Upper lobe of right lung (tissue), 1 donor: ENCODE measurements at regions not wholly inside any gene's neighbourhood (a gene's known extent, or its start where the extent isn't known, plus 50 kb on each side); places are given as distances from the start of the nearest gene placed in this dataset.

ENCODE experiments used
- ATAC-seq: fragments of 200-7000 bp; cut with Tn5 transposase; one replicate; pipeline ENCODE4 v1.9.1; 2020; ENCODE audit warnings: mild to moderate bottlenecking, moderate library complexity
- DNase-seq: peaks from one replicate; pipeline ENCODE4 v3.0.0-alpha.2; 2020
- H3K27ac ChIP-seq: fragments of 200-600 bp; one replicate; pipeline ENCODE4 v1.8.0; 2022
- H3K27me3 ChIP-seq: fragments of 200-600 bp; one replicate; pipeline ENCODE4 v1.8.0; 2022; ENCODE audit warnings: mild to moderate bottlenecking
- H3K36me3 ChIP-seq: fragments of 200-600 bp; one replicate; pipeline ENCODE4 v1.8.0; 2022
- H3K4me1 ChIP-seq: fragments of 200-600 bp; one replicate; pipeline ENCODE4 v1.8.0; 2022
- H3K4me3 ChIP-seq: fragments of 200-600 bp; one replicate; pipeline ENCODE4 v1.8.0; 2022; ENCODE audit warnings: mild to moderate bottlenecking
- H3K9me3 ChIP-seq: fragments of 200-600 bp; one replicate; pipeline ENCODE4 v1.8.0; 2022
- CTCF ChIP-seq: fragments of 200-600 bp; IDR thresholded peaks from one replicate; pipeline ENCODE4 v1.8.0; 2022; ENCODE audit warnings: antibody characterized with exemption
- intact Hi-C: fragments of 100-400 bp; cut with DNase I; formaldehyde crosslinking; loops from one replicate; pipeline ENCODE4 v1.11.0; 2022
- donor health status: DM: no; HTN: yes; CAD: no; lungs with severe emphysema.

DNA sequence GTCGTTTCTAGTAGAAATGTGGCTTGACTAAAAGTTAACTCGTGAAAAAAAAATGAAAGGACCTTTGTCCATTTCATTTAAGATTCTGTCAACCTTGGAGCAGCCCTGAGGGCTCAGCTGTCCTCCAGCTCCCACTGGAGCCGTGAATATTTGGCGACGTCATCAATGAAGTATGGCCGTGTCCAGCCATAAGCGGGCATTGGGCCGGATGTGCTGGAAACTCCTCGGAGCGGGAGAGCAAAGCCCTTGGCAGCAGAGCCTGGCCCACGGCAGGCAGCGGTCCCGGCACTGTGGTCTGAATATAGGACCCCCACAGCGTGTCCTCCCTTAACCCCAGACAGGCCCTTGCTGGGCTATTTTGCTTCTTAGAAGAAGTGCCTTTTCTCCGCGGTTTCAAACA lies 50.0 kb downstream of the JAKMIP3 start:
- no peak for TF ChIP-seq CTCF
- H3K4me3 ChIP-seq: no peak overlapping the region
- no peaks in the 10 kb centered on the region for H3K9me3 ChIP-seq
- DNase-seq: peak; percentile 33
- ATAC-seq: no peak
- no peaks in the 10 kb centered on the region for H3K4me1 ChIP-seq
- H3K27ac ChIP-seq: no peak overlapping the region
- H3K27me3 ChIP-seq: no peaks in the 10 kb centered on the region
- intact Hi-C loops: no loop called here
- no peaks in the 10 kb centered on the region for H3K36me3 ChIP-seq

GRCh38 chr10:132117146-132117545 lies 51.4 kb downstream of the JAKMIP3 start:
- Histone ChIP-seq H3K4me3 (no peak overlapping the region), H3K4me1 (no peaks in the 10 kb centered on the region), H3K27me3 (no peaks in the 10 kb centered on the region), H3K9me3 (no peaks in the 10 kb centered on the region), H3K36me3 (no peaks in the 10 kb centered on the region), H3K27ac (no peak overlapping the region)
- DNase-seq (peak; percentile 40), ATAC-seq (no peak)
- no peak for TF ChIP-seq CTCF
- intact Hi-C loops: no loop called here

- no peak overlapping the region for H3K4me3 ChIP-seq
- H3K27ac ChIP-seq: no peak overlapping the region
- no peaks in the 10 kb centered on the region for H3K4me1 ChIP-seq
- H3K9me3 ChIP-seq: no peaks in the 10 kb centered on the region
- DNase-seq: no peak
- no peak for ATAC-seq
- no peak for TF ChIP-seq CTCF
- H3K27me3 ChIP-seq: no peaks in the 10 kb centered on the region
- no peaks in the 10 kb centered on the region for H3K36me3 ChIP-seq
- intact Hi-C loops: no loop called here
Measured at GRCh38 chr10:132117636-132118190, 52.0 kb downstream of the JAKMIP3 start.

GRCh38 chr10:132118366-132118765 lies 52.6 kb downstream of the JAKMIP3 start:
- ATAC-seq (no peak), DNase-seq (no peak)
- Histone ChIP-seq H3K9me3 (no peaks in the 10 kb centered on the region), H3K27me3 (no peaks in the 10 kb centered on the region), H3K36me3 (no peaks in the 10 kb centered on the region), H3K4me3 (no peak overlapping the region), H3K27ac (no peak overlapping the region), H3K4me1 (no peaks in the 10 kb centered on the region)
- no peak for TF ChIP-seq CTCF
- intact Hi-C loops: no loop called here

DNA sequence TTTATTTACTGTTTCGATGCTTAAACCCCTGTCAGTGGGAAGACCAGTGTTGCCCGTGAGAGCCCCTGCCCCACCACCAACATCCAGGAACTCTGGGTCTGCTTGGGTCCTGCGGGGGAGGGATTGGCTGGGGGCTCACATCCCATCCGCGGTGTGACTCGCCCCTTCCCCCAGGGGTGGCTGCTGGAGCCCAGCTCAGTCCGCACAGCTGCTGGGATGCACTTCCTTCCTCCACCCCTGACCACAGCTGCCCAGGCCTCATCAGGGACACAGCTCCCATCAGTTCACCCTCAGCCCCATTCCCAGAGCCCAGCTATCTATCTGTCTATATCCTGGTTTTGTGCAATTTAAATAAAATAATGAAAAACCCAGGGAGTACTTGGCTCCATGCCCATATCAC lies 54.5 kb downstream of the JAKMIP3 start:
- intact Hi-C loops: no loop called here
- no peaks in the 10 kb centered on the region for H3K4me1 ChIP-seq

More for the DNA sequence above, 54.5 kb downstream of the JAKMIP3 start:
- no peak overlapping the region for H3K27ac ChIP-seq
- H3K27me3 ChIP-seq: no peaks in the 10 kb centered on the region
- H3K4me3 ChIP-seq: no peak overlapping the region
- DNase-seq (no peak), ATAC-seq (no peak)
- no peaks in the 10 kb centered on the region for H3K36me3 ChIP-seq
- no peaks in the 10 kb centered on the region for H3K9me3 ChIP-seq
- no peak for TF ChIP-seq CTCF
